IMR-90 (cell line): ENCODE measurements at regions not wholly inside any gene's neighbourhood (a gene's known extent, or its start where the extent isn't known, plus 50 kb on each side); places are given as distances from the start of the nearest gene placed in this dataset.
A peak's percentile ranks its signal among the peaks of the same experiment; 100 is the strongest.

Source experiments
- ATAC-seq: fragments of 200-7000 bp; cut with Tn5 transposase; 2 replicates; pipeline ENCODE4 v1.9.1; 2020; ENCODE audit warnings: low read depth, mild to moderate bottlenecking, moderate library complexity
- BruUV-seq: library from RNA; stranded (reverse); fragments of 400-500 nt; replicated peaks from 2 replicates; lab custom pipeline; 2021; lab: Mats Ljungman, UMichigan
- CTCF ChIA-PET: fragments of 300-600 bp; formaldehyde crosslinking; extraction: SDS; loops from one replicate; lab custom pipeline; 2021; ENCODE audit warnings: antibody characterized with exemption; lab: Yijun Ruan, JAX
- POLR2A ChIA-PET: fragments of 300-600 bp; sonication (Branson Sonifier 250); formaldehyde crosslinking; loops from one replicate; lab custom pipeline; 2022; ENCODE audit warnings: antibody characterized with exemption; ENCODE audit not compliant: unreplicated experiment; lab: Charles Lee
- DNase-seq: peaks from one replicate; pipeline ENCODE4 v3.0.0; 2013
- H2AFZ ChIP-seq: replicated peaks from 2 replicates; pipeline ENCODE3; 2013; ENCODE audit warnings: low read length, mild to moderate bottlenecking; ENCODE audit not compliant: poor library complexity
- H2AK5ac ChIP-seq: 2 replicates; pipeline ENCODE4 v1.6.1; 2013; ENCODE audit warnings: low read depth, low read length, inconsistent platforms
- H2AK9ac ChIP-seq: replicated peaks from 2 replicates; pipeline ENCODE3; 2013; ENCODE audit warnings: mild to moderate bottlenecking, low read depth, low read length, moderate library complexity; ENCODE audit not compliant: poor library complexity
- H2BK120ac ChIP-seq: 2 replicates; pipeline ENCODE4 v1.6.1; 2013; ENCODE audit warnings: low read depth, low read length, inconsistent platforms
- H2BK15ac ChIP-seq: 3 replicates; pipeline ENCODE4 v1.6.1; 2013; ENCODE audit warnings: low read depth, low read length, inconsistent platforms
- H2BK20ac ChIP-seq: 2 replicates; pipeline ENCODE4 v1.6.1; 2013; ENCODE audit warnings: low read depth, mild to moderate bottlenecking, inconsistent platforms, low read length, moderate library complexity
- H2BK5ac ChIP-seq: 2 replicates; pipeline ENCODE4 v1.6.1; 2013; ENCODE audit warnings: mild to moderate bottlenecking, low read depth, low read length, inconsistent platforms; ENCODE audit not compliant: poor library complexity, severe bottlenecking
- H3K14ac ChIP-seq: replicated peaks from 2 replicates; pipeline ENCODE4 v1.6.1; 2013; ENCODE audit warnings: low read depth, low read length, inconsistent platforms
- H3K18ac ChIP-seq: 2 replicates; pipeline ENCODE4 v1.6.1; 2013; ENCODE audit warnings: low read depth, low read length, control low read depth
- H3K23ac ChIP-seq: 2 replicates; pipeline ENCODE4 v1.6.1; 2013; ENCODE audit warnings: low read depth, low read length, inconsistent platforms
- H3K27ac ChIP-seq: 2 replicates; pipeline ENCODE4 v1.5.1; 2013; ENCODE audit warnings: mild to moderate bottlenecking, control low read depth, low read length; ENCODE audit not compliant: insufficient read depth
- H3K27me3 ChIP-seq: 2 replicates; pipeline ENCODE4 v1.6.1; 2013; ENCODE audit warnings: low read length; ENCODE audit not compliant: control insufficient read depth, insufficient read depth
- H3K36me3 ChIP-seq: 2 replicates; pipeline ENCODE4 v1.6.1; 2013; ENCODE audit warnings: low read length, mixed read lengths; ENCODE audit not compliant: control insufficient read depth, insufficient read depth
- H3K4ac ChIP-seq: 2 replicates; pipeline ENCODE4 v1.6.1; 2013; ENCODE audit warnings: low read depth, low read length, inconsistent platforms
- H3K4me1 ChIP-seq: 2 replicates; pipeline ENCODE4 v1.6.1; 2013; ENCODE audit warnings: low read length, mixed read lengths; ENCODE audit not compliant: control insufficient read depth, insufficient read depth
- H3K4me2 ChIP-seq: 2 replicates; pipeline ENCODE4 v1.6.1; 2013; ENCODE audit warnings: low read depth, mild to moderate bottlenecking, control low read depth, low read length, moderate library complexity
- H3K4me3 ChIP-seq: 2 replicates; pipeline ENCODE4 v1.5.1; 2013; ENCODE audit warnings: low read depth, mild to moderate bottlenecking, control low read depth, low read length, moderate library complexity; ENCODE audit not compliant: insufficient read depth
- H3K56ac ChIP-seq: 2 replicates; pipeline ENCODE4 v1.6.1; 2013; ENCODE audit warnings: low read length, inconsistent platforms; ENCODE audit not compliant: insufficient read depth; ENCODE audit errors: extremely low read depth
- H3K79me1 ChIP-seq, 2 experiments: 2 replicates each; pipeline ENCODE4 v1.6.1; 2013; ENCODE audit warnings: low read length in 2 of 2, inconsistent platforms in 1 of 2, low read depth in 1 of 2
- H3K9ac ChIP-seq: 2 replicates; pipeline ENCODE4 v1.6.1; 2013; ENCODE audit warnings: low read depth, low read length, control low read depth
- H3K9me1 ChIP-seq: 2 replicates; pipeline ENCODE4 v1.6.1; 2013; ENCODE audit warnings: low read length, inconsistent platforms; ENCODE audit not compliant: insufficient read depth
- H3K9me3 ChIP-seq: 2 replicates; pipeline ENCODE4 v1.6.1; 2013; ENCODE audit warnings: low read length; ENCODE audit not compliant: control insufficient read depth, insufficient read depth
- H4K20me1 ChIP-seq: 2 replicates; pipeline ENCODE4 v1.6.1; 2013; ENCODE audit warnings: low read length, inconsistent platforms; ENCODE audit not compliant: insufficient read depth
- H4K5ac ChIP-seq: 2 replicates; pipeline ENCODE4 v1.6.1; 2013; ENCODE audit warnings: mild to moderate bottlenecking, low read depth, low read length, control low read depth
- H4K8ac ChIP-seq, 2 experiments: 2 replicates each; pipeline ENCODE4 v1.6.1; 2013; ENCODE audit warnings: low read depth in 2 of 2, low read length in 2 of 2, control low read depth in 1 of 2, inconsistent platforms in 1 of 2
- H4K91ac ChIP-seq: 2 replicates; pipeline ENCODE4 v1.6.1; 2013; ENCODE audit warnings: low read depth, low read length, inconsistent platforms; ENCODE audit not compliant: insufficient read depth
- CEBPB ChIP-seq: IDR thresholded peaks from 2 replicates; pipeline ENCODE4 v1.6.1; 2012; ENCODE audit warnings: low read depth, low read length, improper control_type of control experiment
- MAFK ChIP-seq: IDR thresholded peaks from 2 replicates; pipeline ENCODE4 v1.6.1; 2012; ENCODE audit warnings: low read depth, low read length, improper control_type of control experiment
- MAZ ChIP-seq: IDR thresholded peaks from 2 replicates; pipeline ENCODE4 v1.6.1; 2012; ENCODE audit warnings: low read depth, mild to moderate bottlenecking, low read length, improper control_type of control experiment, moderate library complexity, borderline replicate concordance
- MXI1 ChIP-seq: IDR thresholded peaks from 2 replicates; pipeline ENCODE4 v1.6.1; 2012; ENCODE audit warnings: low read depth, mild to moderate bottlenecking, low read length, moderate library complexity, borderline replicate concordance
- NFE2L2 ChIP-seq: fragments of 150-350 bp; IDR thresholded peaks from 2 replicates; pipeline ENCODE4 v1.6.1; 2016; ENCODE audit warnings: low read depth, mild to moderate bottlenecking, low read length
- POLR2A ChIP-seq: IDR thresholded peaks from 2 replicates; pipeline ENCODE4 v1.6.1; 2012; ENCODE audit warnings: mild to moderate bottlenecking, low read depth, low read length
- RAD21 ChIP-seq: IDR thresholded peaks from 2 replicates; pipeline ENCODE4 v1.6.1; 2012; ENCODE audit warnings: low read length, improper control_type of control experiment
- RCOR1 ChIP-seq: IDR thresholded peaks from 2 replicates; pipeline ENCODE4 v1.6.1; 2012; ENCODE audit warnings: mild to moderate bottlenecking, low read length, improper control_type of control experiment; ENCODE audit not compliant: insufficient replicate concordance
- RFX5 ChIP-seq: IDR thresholded peaks from 2 replicates; pipeline ENCODE4 v1.8.0; 2012; ENCODE audit warnings: low read depth, mild to moderate bottlenecking, low read length, moderate library complexity
- SMC3 ChIP-seq: fragments of 150-350 bp; IDR thresholded peaks from 2 replicates; pipeline ENCODE4 v1.6.1; 2016; ENCODE audit warnings: low read depth, mild to moderate bottlenecking, antibody characterized with exemption, low read length, moderate library complexity
- WGBS, 2 experiments: methylation state at CpG; one replicate each; pipeline versions ENCODE4 v1.1.5 to v1.1.7; 2013; ENCODE audit warnings: missing lambda C conversion rate in 2 of 2; ENCODE audit not compliant: insufficient read length in 1 of 2; ENCODE audit errors: extremely low coverage in 2 of 2; 5-methylcytosine and 5-hydroxymethylcytosine counted together
- dilution Hi-C: fragments of 300-500 bp; cut with HindIII; formaldehyde crosslinking; loops from one replicate; pipeline ENCODE4 v1.14.3; 2018; ENCODE audit warnings: low sequenced_read_pairs; ENCODE audit not compliant: unreplicated experiment
- in situ Hi-C: fragments of 300-500 bp; cut with MboI; formaldehyde crosslinking; loops from 3 replicates; pipeline ENCODE4 v1.14.3; 2019; ENCODE audit warnings: low sequenced_read_pairs, inconsistent platforms, mixed read lengths
- intact Hi-C: fragments of 100-400 bp; cut with micrococcal nuclease; formaldehyde crosslinking; loops from 2 replicates; pipeline ENCODE4 v1.10.0; 2022
- TF ChIP-seq, protein P1 (sequence below): conservative IDR thresholded peaks from 2 replicates; pipeline ENCODE4 v1.5.1; 2012; ENCODE audit warnings: mild to moderate bottlenecking, low read depth, low read length, improper control_type of control experiment
- TF ChIP-seq, protein P2 (sequence below): fragments of 150-350 bp; IDR thresholded peaks from 2 replicates; pipeline ENCODE4 v1.6.1; 2016; ENCODE audit warnings: low read depth, mild to moderate bottlenecking, low read length, moderate library complexity, borderline replicate concordance

DNA sequence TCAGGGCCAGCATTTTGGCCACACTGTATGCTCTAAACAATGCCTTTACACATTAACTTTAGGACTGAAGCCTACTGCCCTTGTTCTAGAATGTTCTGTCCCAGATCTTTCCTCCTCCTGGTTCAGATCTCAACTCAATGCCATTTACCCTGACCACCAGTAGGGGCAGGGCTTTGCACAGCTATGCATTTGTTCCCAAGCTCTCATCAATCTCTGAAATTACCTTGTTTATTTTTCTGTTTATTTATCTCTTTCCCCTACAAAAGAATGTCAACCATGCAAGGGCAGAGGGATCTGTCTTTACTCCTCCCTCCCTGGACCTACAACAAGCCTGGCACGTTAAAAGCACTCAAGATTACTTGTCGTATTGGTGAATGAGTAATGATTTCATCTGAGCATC is 612.9 kb downstream of the BNC2 start:
- no peak overlapping the region for H4K5ac ChIP-seq
- H3K36me3 ChIP-seq, result no peaks in the 10 kb centered on the region
- intact Hi-C loops, result no loop called here
- H3K9ac ChIP-seq, result no peak overlapping the region
- H4K8ac ChIP-seq, result no peak overlapping the region
- POLR2A ChIA-PET, result no interaction called here
- dilution Hi-C loops, result no loop called here
- ATAC-seq (0 out of 2 replicates have a peak, but pooled peaks have one; percentile 40), DNase-seq (no peak)
- in situ Hi-C loops, result no loop called here
- no peak overlapping the region for H2BK120ac ChIP-seq
- H3K4me3 ChIP-seq, result no peak overlapping the region
- H2BK15ac ChIP-seq, result no peak overlapping the region
- no TSS peak for BruUV-seq
- no peak overlapping the region for H4K91ac ChIP-seq
- H3K9me3 ChIP-seq, result no peaks in the 10 kb centered on the region
- no peaks in the 10 kb centered on the region; the same call in 1 of the 2 replicates for H3K9me1 ChIP-seq
- H3K4ac ChIP-seq, result no peak overlapping the region
- H2BK20ac ChIP-seq, result no peak overlapping the region
- no peaks in the 10 kb centered on the region for H3K79me1 ChIP-seq
- no peak overlapping the region for H2AFZ ChIP-seq
- H3K27ac ChIP-seq, result no peak overlapping the region
- no peak overlapping the region for H3K56ac ChIP-seq
- H3K14ac ChIP-seq, result no peak overlapping the region
- whole genome bisulfite sequencing, 2 experiments, result 100% methylated on average over 1 of the region's 2 CpGs; no CpG with 5 or more reads in 1 of the 2 experiments
- H3K4me2 ChIP-seq, result no peak overlapping the region
- H3K23ac ChIP-seq, result no peak overlapping the region; the same call in 1 of the 2 replicates
- TF ChIP-seq RCOR1, result no peak
- no peak for TF ChIP-seq NFE2L2
- no peak for TF ChIP-seq CEBPB
- TF ChIP-seq MAZ, result no peak
- peak; percentile 48 for TF ChIP-seq RAD21
- TF ChIP-seq MAFK, result no peak
- no peak for TF ChIP-seq MXI1
- no peak for TF ChIP-seq POLR2A
- no peak for TF ChIP-seq RFX5
- TF ChIP-seq, protein P1, sequence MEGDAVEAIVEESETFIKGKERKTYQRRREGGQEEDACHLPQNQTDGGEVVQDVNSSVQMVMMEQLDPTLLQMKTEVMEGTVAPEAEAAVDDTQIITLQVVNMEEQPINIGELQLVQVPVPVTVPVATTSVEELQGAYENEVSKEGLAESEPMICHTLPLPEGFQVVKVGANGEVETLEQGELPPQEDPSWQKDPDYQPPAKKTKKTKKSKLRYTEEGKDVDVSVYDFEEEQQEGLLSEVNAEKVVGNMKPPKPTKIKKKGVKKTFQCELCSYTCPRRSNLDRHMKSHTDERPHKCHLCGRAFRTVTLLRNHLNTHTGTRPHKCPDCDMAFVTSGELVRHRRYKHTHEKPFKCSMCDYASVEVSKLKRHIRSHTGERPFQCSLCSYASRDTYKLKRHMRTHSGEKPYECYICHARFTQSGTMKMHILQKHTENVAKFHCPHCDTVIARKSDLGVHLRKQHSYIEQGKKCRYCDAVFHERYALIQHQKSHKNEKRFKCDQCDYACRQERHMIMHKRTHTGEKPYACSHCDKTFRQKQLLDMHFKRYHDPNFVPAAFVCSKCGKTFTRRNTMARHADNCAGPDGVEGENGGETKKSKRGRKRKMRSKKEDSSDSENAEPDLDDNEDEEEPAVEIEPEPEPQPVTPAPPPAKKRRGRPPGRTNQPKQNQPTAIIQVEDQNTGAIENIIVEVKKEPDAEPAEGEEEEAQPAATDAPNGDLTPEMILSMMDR, result peak; percentile 56
- peak; percentile 30; the same call in 1 of the 2 replicates for TF ChIP-seq SMC3
- TF ChIP-seq, protein P2, sequence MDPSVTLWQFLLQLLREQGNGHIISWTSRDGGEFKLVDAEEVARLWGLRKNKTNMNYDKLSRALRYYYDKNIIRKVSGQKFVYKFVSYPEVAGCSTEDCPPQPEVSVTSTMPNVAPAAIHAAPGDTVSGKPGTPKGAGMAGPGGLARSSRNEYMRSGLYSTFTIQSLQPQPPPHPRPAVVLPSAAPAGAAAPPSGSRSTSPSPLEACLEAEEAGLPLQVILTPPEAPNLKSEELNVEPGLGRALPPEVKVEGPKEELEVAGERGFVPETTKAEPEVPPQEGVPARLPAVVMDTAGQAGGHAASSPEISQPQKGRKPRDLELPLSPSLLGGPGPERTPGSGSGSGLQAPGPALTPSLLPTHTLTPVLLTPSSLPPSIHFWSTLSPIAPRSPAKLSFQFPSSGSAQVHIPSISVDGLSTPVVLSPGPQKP, result no peak
- no peaks in the 10 kb centered on the region for H4K20me1 ChIP-seq
- no peak overlapping the region for H2AK9ac ChIP-seq
- no peak overlapping the region for H3K18ac ChIP-seq
- CTCF ChIA-PET, result interaction anchor here (0.6 to 2.2 kb wide), 4 partner anchors 10 to 258 kb away, joined by 3 to 8 read pairs (median 6); no protein-coding TSS in a partner anchor
- no peak overlapping the region for H2BK5ac ChIP-seq
- H3K27me3 ChIP-seq, result peaks cover 1% of the 10 kb centered on the region
- H2AK5ac ChIP-seq, result peak overlapping the region; percentile 40; the same call in 1 of the 2 replicates
- peaks cover 4% of the 10 kb centered on the region; the same call in 1 of the 2 replicates for H3K4me1 ChIP-seq
